ENCODE measurements at regions not wholly inside any gene's neighbourhood (a gene's known extent, or its start where the extent isn't known, plus 50 kb on each side); places are given as distances from the start of the nearest gene placed in this dataset.

DNA sequence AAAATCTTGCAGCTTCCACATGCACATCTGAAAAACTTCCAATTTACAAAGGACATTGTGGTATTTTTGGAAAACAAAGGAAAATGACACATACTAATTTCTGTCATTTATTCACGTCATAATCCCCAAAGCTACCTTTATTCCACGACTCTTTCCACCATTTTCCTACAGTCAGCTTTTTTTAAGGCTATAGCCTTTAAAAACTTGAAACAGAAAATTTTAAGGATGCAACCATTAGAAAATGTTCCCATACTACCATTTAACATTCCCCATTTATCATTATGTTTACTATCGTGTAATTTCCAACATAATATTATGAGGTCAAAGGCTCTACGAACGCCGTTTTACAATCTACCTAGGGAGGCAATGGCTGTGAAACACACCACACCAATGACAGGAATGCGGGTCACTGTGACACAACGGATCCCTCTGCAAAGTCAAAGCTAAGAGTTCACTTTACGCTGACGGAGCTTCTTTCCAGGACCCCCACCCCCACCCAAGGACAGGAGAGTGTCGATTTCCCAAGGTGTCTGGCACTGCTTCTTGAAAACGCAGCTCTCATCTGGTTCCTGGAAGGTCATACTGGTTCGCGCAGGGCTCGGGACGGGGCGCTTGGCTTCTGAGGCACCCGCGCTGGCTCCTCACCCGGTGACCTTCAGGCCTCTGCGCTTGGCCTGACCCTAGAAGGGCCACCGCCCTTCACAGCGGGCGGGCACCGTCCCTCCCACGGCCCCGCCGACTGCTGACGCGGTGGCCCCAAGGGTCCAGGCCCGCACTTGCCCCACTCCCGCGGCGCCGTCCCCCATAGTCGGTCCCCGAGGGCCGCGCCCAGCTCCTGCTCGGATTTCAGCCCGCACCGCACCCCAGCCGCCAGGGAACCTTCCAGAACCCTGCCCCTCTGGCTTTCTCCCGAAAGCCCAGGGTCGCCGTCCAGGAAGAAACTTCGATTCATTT is 50.5 kb upstream of the ATF3 start:
- intact Hi-C loops (cut with DNase I): no loop called here
- peak in 4 of 10 donors; percentile 33 to 75 (median 46) for DNase-seq

GRCh38 chr1:212558693-212559480 is 49.7 kb upstream of the ATF3 start:
- intact Hi-C loops (cut with DNase I): no loop called here
- peak; percentile 79 to 98 (median 88) for DNase-seq

Data from posterior cingulate gyrus (tissue), 11 donors.